ENCODE measurements at regions not wholly inside any gene's neighbourhood (a gene's known extent, or its start where the extent isn't known, plus 50 kb on each side); places are given as distances from the start of the nearest gene placed in this dataset.

DNA sequence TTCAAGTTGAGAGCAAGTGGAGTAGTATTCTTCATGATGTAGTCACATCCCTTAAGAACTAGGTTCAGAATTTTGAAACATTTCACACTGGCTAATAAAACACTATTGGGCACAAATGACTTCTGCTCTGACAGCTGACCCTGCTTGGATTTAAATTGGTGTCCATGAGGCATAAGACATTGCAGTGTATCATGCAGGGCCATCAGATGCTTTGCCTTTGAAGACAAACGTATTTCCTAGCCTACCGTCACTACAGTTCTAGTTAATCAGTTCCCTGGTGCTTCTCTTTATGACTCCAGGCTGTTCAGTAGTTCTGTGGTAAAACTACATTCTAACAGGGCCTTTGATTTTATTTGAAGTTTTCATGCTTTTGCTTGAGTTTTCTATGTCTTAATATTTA, 168.5 kb upstream of the ZNF804B start:
- H3K4me2 ChIP-seq (ENCODE audit: low read depth, low read length) = no peak overlapping the region
- no peak for DNase-seq (ENCODE audit: low spot score)
- H4K20me1 ChIP-seq (ENCODE audit: insufficient read depth, low read length) = no peaks in the 10 kb centered on the region
- no peaks in the 10 kb centered on the region for H3K4me1 ChIP-seq (ENCODE audit: insufficient read depth, low read length)
- intact Hi-C loops (cut with micrococcal nuclease; ENCODE audit: unreplicated experiment) = no loop called here
- no peaks in the 10 kb centered on the region for H3K9me3 ChIP-seq (ENCODE audit: low read length)
- in situ Hi-C loops (cut with HindIII; ENCODE audit: extremely low pct_ligation_motif_present, low pct_unique_long_range_greater_than_20kb) = no loop called here
- no peaks in the 10 kb centered on the region for H3K36me3 ChIP-seq (replicated peaks in 1 of 2; ENCODE audit: control insufficient read depth in 1 of 2, insufficient read depth in 2 of 2, low read length in 2 of 2)
- CTCF ChIA-PET (ENCODE audit: low intra/inter-chr PET ratio, low total read pairs) = no interaction called here
- no peaks in the 10 kb centered on the region for H3K27me3 ChIP-seq (ENCODE audit: control insufficient read depth in 1 of 2, insufficient read depth in 2 of 2, low read length in 2 of 2)
- H3K4me3 ChIP-seq (replicated peaks in 1 of 3; ENCODE audit: insufficient read depth in 1 of 3, low read depth in 2 of 3, low read length in 3 of 3) = no peak overlapping the region
- no peak overlapping the region for H2AFZ ChIP-seq (ENCODE audit: low read length)
- BruUV-seq (replicated peaks) = no TSS peak
- no peak overlapping the region for H3K9ac ChIP-seq (ENCODE audit: insufficient read depth, low read depth, low read length)
- TF ChIP-seq ZNF251 (CRISPR knock-in tag; IDR thresholded peaks at IDR 0.05) = no peak
- TF ChIP-seq ZNF335 (CRISPR knock-in tag; IDR thresholded peaks at IDR 0.05) = no peak
- no peak for TF ChIP-seq RXRB (CRISPR knock-in tag; IDR thresholded peaks at IDR 0.05; ENCODE audit: borderline replicate concordance)
- TF ChIP-seq, protein P1, sequence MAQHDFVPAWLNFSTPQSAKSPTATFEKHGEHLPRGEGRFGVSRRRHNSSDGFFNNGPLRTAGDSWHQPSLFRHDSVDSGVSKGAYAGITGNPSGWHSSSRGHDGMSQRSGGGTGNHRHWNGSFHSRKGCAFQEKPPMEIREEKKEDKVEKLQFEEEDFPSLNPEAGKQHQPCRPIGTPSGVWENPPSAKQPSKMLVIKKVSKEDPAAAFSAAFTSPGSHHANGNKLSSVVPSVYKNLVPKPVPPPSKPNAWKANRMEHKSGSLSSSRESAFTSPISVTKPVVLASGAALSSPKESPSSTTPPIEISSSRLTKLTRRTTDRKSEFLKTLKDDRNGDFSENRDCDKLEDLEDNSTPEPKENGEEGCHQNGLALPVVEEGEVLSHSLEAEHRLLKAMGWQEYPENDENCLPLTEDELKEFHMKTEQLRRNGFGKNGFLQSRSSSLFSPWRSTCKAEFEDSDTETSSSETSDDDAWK (CRISPR knock-in tag; IDR thresholded peaks at IDR 0.05) = no peak
- TF ChIP-seq ZBTB43 (CRISPR knock-in tag; conservative IDR thresholded peaks at IDR 0.05) = no peak
- TF ChIP-seq GATAD2A (CRISPR knock-in tag; IDR thresholded peaks at IDR 0.05) = no peak
- TF ChIP-seq ZNF850 (CRISPR knock-in tag; conservative IDR thresholded peaks at IDR 0.05) = no peak
- TF ChIP-seq ZNF569 (CRISPR knock-in tag; IDR thresholded peaks at IDR 0.05; ENCODE audit: borderline replicate concordance) = no peak
- TF ChIP-seq HOMEZ (CRISPR knock-in tag; IDR thresholded peaks at IDR 0.05; ENCODE audit: low read depth) = no peak
- no peak for TF ChIP-seq CREB3 (CRISPR knock-in tag; IDR thresholded peaks at IDR 0.05)
- no peak for TF ChIP-seq POGZ (CRISPR knock-in tag; IDR thresholded peaks at IDR 0.05)
- TF ChIP-seq MAFK (conservative IDR thresholded peaks at IDR 0.05 in 1 of 2, IDR thresholded peaks at IDR 0.05 in 1 of 2; ENCODE audit: low read length in 2 of 2) = no peak
- TF ChIP-seq E2F5 (CRISPR knock-in tag; conservative IDR thresholded peaks at IDR 0.05) = no peak
- no peak for TF ChIP-seq ZBTB7A (CRISPR knock-in tag; IDR thresholded peaks at IDR 0.05)
- no peak for TF ChIP-seq ZNF761 (CRISPR knock-in tag; conservative IDR thresholded peaks at IDR 0.05)
- TF ChIP-seq ADNP (CRISPR knock-in tag; IDR thresholded peaks at IDR 0.05) = no peak
- TF ChIP-seq FOXJ3 (CRISPR knock-in tag; IDR thresholded peaks at IDR 0.05; ENCODE audit: borderline replicate concordance) = no peak
- POLR2A ChIA-PET = no interaction called here
- no peak for FAIRE-seq
- no peak overlapping the region for H3K27ac ChIP-seq (ENCODE audit: extremely low read length, insufficient read depth, low read length)
- WGBS (ENCODE audit: low lambda C conversion rate) = 0% methylated on average over 2 of the region's 2 CpGs
- no peak for ATAC-seq
- no peaks in the 10 kb centered on the region for H3K79me2 ChIP-seq (ENCODE audit: insufficient read depth, low read length)
